Nephron progenitor cell (in vitro differentiated cells): ENCODE measurements at regions not wholly inside any gene's neighbourhood (a gene's known extent, or its start where the extent isn't known, plus 50 kb on each side); places are given as distances from the start of the nearest gene placed in this dataset.

Experiments
- DNase-seq: peaks from one replicate; pipeline ENCODE4 v3.0.0; 2021
- H3K27ac Mint-ChIP-seq: 2 replicates; pipeline ENCODE4 v1.8.0; 2021; ENCODE audit warnings: mild to moderate bottlenecking, moderate library complexity, mixed read lengths
- H3K27me3 Mint-ChIP-seq: 2 replicates; pipeline ENCODE4 v1.8.0; 2021; ENCODE audit warnings: mild to moderate bottlenecking, low read depth, mixed read lengths; ENCODE audit not compliant: poor library complexity
- H3K36me3 Mint-ChIP-seq: 2 replicates; pipeline ENCODE4 v1.8.0; 2021; ENCODE audit warnings: low read depth, mixed read lengths
- H3K4me1 Mint-ChIP-seq: 2 replicates; pipeline ENCODE4 v1.8.0; 2021; ENCODE audit warnings: mixed read lengths
- H3K4me3 Mint-ChIP-seq: 2 replicates; pipeline ENCODE4 v1.8.0; 2021; ENCODE audit warnings: mild to moderate bottlenecking, moderate library complexity, mixed read lengths
- H3K9me3 Mint-ChIP-seq: 2 replicates; pipeline ENCODE4 v1.8.0; 2021; ENCODE audit warnings: mild to moderate bottlenecking, moderate library complexity, mixed read lengths
- CTCF ChIP-seq: fragments of 200-600 bp; sonication (generic); IDR thresholded peaks from 2 replicates; pipeline ENCODE4 v1.5.0; 2021; ENCODE audit warnings: antibody characterized with exemption

GRCh38 chr12:111190741-111191526, 178.0 kb downstream of the PHETA1 start:
- TF ChIP-seq CTCF, result no peak
- no peak for DNase-seq
- Mint-ChIP-seq H3K4me1 (peaks cover 14% of the 10 kb centered on the region), H3K27ac (no peak overlapping the region), H3K4me3 (no peak overlapping the region), H3K9me3 (no peaks in the 10 kb centered on the region), H3K27me3 (peaks cover 28% of the 10 kb centered on the region), H3K36me3 (no peaks in the 10 kb centered on the region)

GRCh38 chr12:111189792-111190191, 179.1 kb downstream of the PHETA1 start:
- no peak for TF ChIP-seq CTCF
- Mint-ChIP-seq H3K4me3 (no peak overlapping the region), H3K27me3 (peaks cover 22% of the 10 kb centered on the region), H3K9me3 (no peaks in the 10 kb centered on the region), H3K36me3 (no peaks in the 10 kb centered on the region), H3K27ac (no peak overlapping the region), H3K4me1 (peaks cover 18% of the 10 kb centered on the region)
- DNase-seq, result no peak

GRCh38 chr12:111188436-111188835, 180.5 kb downstream of the PHETA1 start:
- no peaks in the 10 kb centered on the region for H3K9me3 Mint-ChIP-seq
- H3K27me3 Mint-ChIP-seq, result peaks cover 26% of the 10 kb centered on the region
- no peaks in the 10 kb centered on the region for H3K36me3 Mint-ChIP-seq
- H3K27ac Mint-ChIP-seq, result no peak overlapping the region
- H3K4me3 Mint-ChIP-seq, result no peak overlapping the region
- no peak for DNase-seq
- no peak for TF ChIP-seq CTCF
- peaks cover 25% of the 10 kb centered on the region for H3K4me1 Mint-ChIP-seq

- no peaks in the 10 kb centered on the region for H3K9me3 Mint-ChIP-seq
- no peak overlapping the region for H3K27ac Mint-ChIP-seq
- no peak overlapping the region for H3K4me3 Mint-ChIP-seq
- peaks cover 19% of the 10 kb centered on the region for H3K27me3 Mint-ChIP-seq
- H3K4me1 Mint-ChIP-seq, result peaks cover 32% of the 10 kb centered on the region
- H3K36me3 Mint-ChIP-seq, result no peaks in the 10 kb centered on the region
- no peak for TF ChIP-seq CTCF
- no peak for DNase-seq
These were observed 182.5 kb downstream of the PHETA1 start for GRCh38 chr12:111186347-111186746.

- H3K27ac Mint-ChIP-seq, result no peak overlapping the region
- no peak for DNase-seq
- no peaks in the 10 kb centered on the region for H3K9me3 Mint-ChIP-seq
- H3K4me1 Mint-ChIP-seq, result peaks cover 37% of the 10 kb centered on the region
- H3K27me3 Mint-ChIP-seq, result peaks cover 19% of the 10 kb centered on the region
- H3K4me3 Mint-ChIP-seq, result no peak overlapping the region
- H3K36me3 Mint-ChIP-seq, result no peaks in the 10 kb centered on the region
- TF ChIP-seq CTCF, result no peak
These were observed 183.0 kb downstream of the PHETA1 start for GRCh38 chr12:111185889-111186227.
